ENCODE measurements at regions not wholly inside any gene's neighbourhood (a gene's known extent, or its start where the extent isn't known, plus 50 kb on each side); places are given as distances from the start of the nearest gene placed in this dataset.
"Not testable (repeated sequence)": the region's sequence is repeated elsewhere in the genome, so short reads cannot be mapped to it uniquely, and the experiment has no call there.

- no peak for DNase-seq
Observed at GRCh38 chr6:79391480-79391879, 145.8 kb downstream of the LCA5 start.

- DNase-seq, result peak; percentile 23
Observed at GRCh38 chr6:79385893-79386292, 151.3 kb downstream of the LCA5 start.

GRCh38 chr6:79385333-79385732 is 150.9 kb upstream of the HMGN3 start:
- DNase-seq, result no peak

- no peak for DNase-seq
Observed at GRCh38 chr6:79384845-79385244, 150.4 kb upstream of the HMGN3 start.

GRCh38 chr6:79378957-79379356 is 144.5 kb upstream of the HMGN3 start:
- DNase-seq, result no peak

GRCh38 chr6:79377888-79378348 is 143.4 kb upstream of the HMGN3 start:
- no peak for DNase-seq

- peak; percentile 19 for DNase-seq
Observed at GRCh38 chr6:79377047-79377446, 142.6 kb upstream of the HMGN3 start.

GRCh38 chr6:79375635-79376337 is 141.3 kb upstream of the HMGN3 start:
- DNase-seq, result no peak

GRCh38 chr6:79374308-79374707 is 139.8 kb upstream of the HMGN3 start:
- DNase-seq, result no peak

GRCh38 chr6:79373880-79374279 is 139.4 kb upstream of the HMGN3 start:
- DNase-seq, result no peak

- DNase-seq, result no peak
Observed at GRCh38 chr6:79373246-79373645, 138.8 kb upstream of the HMGN3 start.

GRCh38 chr6:79372757-79373156 is 138.3 kb upstream of the HMGN3 start:
- no peak for DNase-seq

- DNase-seq, result no peak
Observed at GRCh38 chr6:79369026-79369425, 134.5 kb upstream of the HMGN3 start.

GRCh38 chr6:79363441-79363840 is 129.0 kb upstream of the HMGN3 start:
- DNase-seq, result not testable (repeated sequence)

- DNase-seq, result not testable (repeated sequence)
Observed at GRCh38 chr6:79361074-79361473, 126.6 kb upstream of the HMGN3 start.

- DNase-seq, result no peak
Observed at GRCh38 chr6:79353226-79353625, 118.7 kb upstream of the HMGN3 start.

GRCh38 chr6:79338493-79338892 is 104.0 kb upstream of the HMGN3 start:
- DNase-seq, result no peak

- no peak for DNase-seq
Observed at GRCh38 chr6:79335133-79335674, 100.7 kb upstream of the HMGN3 start.

- no peak for DNase-seq
Observed at GRCh38 chr6:79334674-79335073, 100.2 kb upstream of the HMGN3 start.

GRCh38 chr6:79330704-79331103 is 96.2 kb upstream of the HMGN3 start:
- DNase-seq, result peak; percentile 6

GRCh38 chr6:79313254-79313653 is 78.8 kb upstream of the HMGN3 start:
- DNase-seq, result no peak

- DNase-seq, result peak; percentile 11
Observed at GRCh38 chr6:79307321-79308036, 73.0 kb upstream of the HMGN3 start.

GRCh38 chr6:79305020-79305419 is 70.5 kb upstream of the HMGN3 start:
- no peak for DNase-seq

- DNase-seq, result no peak
Observed at GRCh38 chr6:79302341-79302740, 67.9 kb upstream of the HMGN3 start.

Measured in kidney glomerular epithelial cell (primary cell).